B cell (primary cell): ENCODE measurements at regions not wholly inside any gene's neighbourhood (a gene's known extent, or its start where the extent isn't known, plus 50 kb on each side); places are given as distances from the start of the nearest gene placed in this dataset.
"Not testable (repeated sequence)": the region's sequence is repeated elsewhere in the genome, so short reads cannot be mapped to it uniquely, and the experiment has no call there.

Experiments used
- ATAC-seq: fragments of 200-7000 bp; cut with Tn5 transposase; one replicate; pipeline ENCODE4 v1.10.0; 2021; ENCODE audit warnings: low read depth, mild to moderate bottlenecking, moderate number of reproducible peaks, moderate library complexity
- CTCF ChIA-PET: fragments of 350-600 bp; sonication (Branson Sonifier 250); formaldehyde crosslinking; loops from one replicate; lab custom pipeline; 2021; ENCODE audit warnings: antibody characterized with exemption, inconsistent platforms; lab: Charles Lee
- POLR2A ChIA-PET: fragments of 350-600 bp; sonication (Branson Sonifier 250); formaldehyde crosslinking; loops from one replicate; lab custom pipeline; 2021; ENCODE audit warnings: antibody characterized with exemption; lab: Charles Lee
- DNase-seq: peaks from one replicate; pipeline ENCODE4 v3.0.0; 2013
- H2AFZ ChIP-seq: 2 replicates; pipeline ENCODE4 v1.6.1; 2012; ENCODE audit warnings: mild to moderate bottlenecking, low read depth, low read length; ENCODE audit not compliant: insufficient read depth, poor library complexity, severe bottlenecking
- H3K27ac ChIP-seq, 2 donors: 1 replicate in 1 of 2; 2 replicates in 1 of 2; pipeline ENCODE4 v1.5.1; 2012 to 2013; ENCODE audit warnings: low read length in 2 of 2, mild to moderate bottlenecking in 2 of 2, moderate library complexity in 1 of 2
- H3K27me3 ChIP-seq, 4 experiments: fragments of 200-600 bp in 1 of 4; sonication (generic) in 1 of 4; replicated peaks in 1 of 4; 1 replicate in 2 of 4; 2 replicates in 2 of 4; pipeline versions ENCODE4 v1.6.1 to v1.7.0; 2013 to 2016; ENCODE audit warnings: low read length in 3 of 4, mild to moderate bottlenecking in 2 of 4, mixed read lengths in 1 of 4, moderate library complexity in 1 of 4; ENCODE audit not compliant: insufficient read depth in 4 of 4, control insufficient read depth in 3 of 4; ENCODE audit errors: control extremely low read depth in 1 of 4
- H3K36me3 ChIP-seq, 2 experiments: replicated peaks in 1 of 2; 1 replicate in 1 of 2; 2 replicates in 1 of 2; pipeline versions ENCODE4 v1.6.1 to v1.7.1; 2013; ENCODE audit warnings: low read length in 1 of 2; ENCODE audit not compliant: insufficient read depth in 2 of 2, control insufficient read depth in 1 of 2; ENCODE audit errors: control extremely low read depth in 1 of 2, extremely low read depth in 1 of 2
- H3K4me1 ChIP-seq, 2 donors: fragments of 200-600 bp in 1 of 2; sonication (generic) in 1 of 2; 1 replicate in 1 of 2; 2 replicates in 1 of 2; pipeline versions ENCODE4 v1.5.1 to v1.6.1; 2013 to 2017; ENCODE audit warnings: low read length in 2 of 2; ENCODE audit not compliant: control insufficient read depth in 2 of 2, insufficient read depth in 2 of 2
- H3K4me2 ChIP-seq: replicated peaks from 2 replicates; pipeline ENCODE3; 2012; ENCODE audit warnings: mild to moderate bottlenecking, low read depth, low read length; ENCODE audit not compliant: poor library complexity, severe bottlenecking
- H3K4me3 ChIP-seq, 5 experiments: fragments of 200-600 bp in 1 of 5; sonication (generic) in 1 of 5; 1 replicate in 3 of 5; 2 replicates in 2 of 5; pipeline versions ENCODE4 v1.5.1 to v1.7.0; 2011 to 2016; ENCODE audit warnings: low read length in 4 of 5, mild to moderate bottlenecking in 4 of 5, low read depth in 2 of 5, control low read depth in 1 of 5, moderate library complexity in 1 of 5; ENCODE audit not compliant: insufficient read depth in 1 of 5; ENCODE audit errors: control extremely low read depth in 1 of 5, extremely low read depth in 1 of 5
- H3K79me2 ChIP-seq: fragments of 200-600 bp; sonication (generic); one replicate; pipeline ENCODE4 v1.6.0; 2016; ENCODE audit warnings: low read length; ENCODE audit not compliant: control insufficient read depth, insufficient read depth
- H3K9ac ChIP-seq: fragments of 200-600 bp; sonication (generic); 2 replicates; pipeline ENCODE4 v1.6.1; 2017; ENCODE audit warnings: mild to moderate bottlenecking, low read length, moderate library complexity
- H3K9me3 ChIP-seq, 3 donors: one replicate each; pipeline versions ENCODE4 v1.6.1 to v1.7.1; 2013; ENCODE audit warnings: low read length in 2 of 3; ENCODE audit not compliant: control insufficient read depth in 2 of 3, insufficient read depth in 1 of 3; ENCODE audit errors: control extremely low read depth in 1 of 3
- H4K20me1 ChIP-seq: 2 replicates; pipeline ENCODE4 v1.6.0; 2012; ENCODE audit warnings: mild to moderate bottlenecking, low read length; ENCODE audit not compliant: insufficient read depth, control insufficient read depth, poor library complexity, severe bottlenecking
- H3K27ac Mint-ChIP-seq: one replicate; pipeline ENCODE4 v1.8.0; 2021; ENCODE audit warnings: mixed read lengths
- H3K27me3 Mint-ChIP-seq: one replicate; pipeline ENCODE4 v1.8.0; 2021; ENCODE audit warnings: mixed read lengths
- H3K4me1 Mint-ChIP-seq: one replicate; pipeline ENCODE4 v1.8.0; 2021; ENCODE audit warnings: mixed read lengths
- H3K4me3 Mint-ChIP-seq: one replicate; pipeline ENCODE4 v1.8.0; 2021; ENCODE audit warnings: mixed read lengths
- H3K9me3 Mint-ChIP-seq: one replicate; pipeline ENCODE4 v1.8.0; 2022; ENCODE audit warnings: mixed read lengths; ENCODE audit not compliant: insufficient read depth
- CTCF ChIP-seq: fragments of 200-600 bp; IDR thresholded peaks from one replicate; pipeline ENCODE4 v1.8.0; 2022; ENCODE audit warnings: antibody characterized with exemption, mild to moderate bottlenecking
- EZH2 ChIP-seq: IDR thresholded peaks from 2 replicates; pipeline ENCODE4 v1.6.1; 2012; ENCODE audit warnings: borderline replicate concordance, low read depth, mild to moderate bottlenecking, moderate library complexity, low read length; ENCODE audit not compliant: insufficient read depth, poor library complexity, severe bottlenecking
- WGBS: methylation state at CpG from one replicate; pipeline ENCODE4 v1.1.5; 2013; ENCODE audit warnings: missing lambda C conversion rate; ENCODE audit not compliant: insufficient coverage; 5-methylcytosine and 5-hydroxymethylcytosine counted together
- intact Hi-C: fragments of 100-400 bp; cut with micrococcal nuclease; formaldehyde crosslinking; loops from one replicate; pipeline ENCODE4 v1.10.0; 2022

GRCh38 chr6:112912416-112913101 is 565.4 kb downstream of the RFPL4B start:
- H3K4me1 ChIP-seq = no peaks in the 10 kb centered on the region
- H3K9me3 ChIP-seq = no peaks in the 10 kb centered on the region
- Mint-ChIP-seq H3K9me3 (no peaks in the 10 kb centered on the region), H3K27me3 (peaks cover 4% of the 10 kb centered on the region), H3K4me3 (no peak overlapping the region), H3K27ac (no peak overlapping the region), H3K4me1 (no peaks in the 10 kb centered on the region)
- H3K27ac ChIP-seq = no peak overlapping the region
- intact Hi-C loops = no loop called here
- no peak overlapping the region for H2AFZ ChIP-seq
- H3K4me3 ChIP-seq = no peak overlapping the region
- ATAC-seq (no peak), DNase-seq (no peak)
- POLR2A ChIA-PET = no interaction called here
- H3K9ac ChIP-seq = no peak overlapping the region
- no peaks in the 10 kb centered on the region for H4K20me1 ChIP-seq
- TF ChIP-seq CTCF (no peak), EZH2 (no peak)
- H3K4me2 ChIP-seq = no peak overlapping the region
- no peaks in the 10 kb centered on the region for H3K36me3 ChIP-seq
- no peaks in the 10 kb centered on the region for H3K27me3 ChIP-seq
- CTCF ChIA-PET = no interaction called here
- no peaks in the 10 kb centered on the region for H3K79me2 ChIP-seq
- WGBS = no CpG with 5 or more reads among the region's 2 CpGs

- H3K9me3 Mint-ChIP-seq, ATAC-seq, H3K27me3 ChIP-seq, H3K4me1 Mint-ChIP-seq, H3K9me3 ChIP-seq, H3K4me3 ChIP-seq, intact Hi-C loops, H2AFZ ChIP-seq, DNase-seq, H3K36me3 ChIP-seq, H3K4me2 ChIP-seq, H3K4me1 ChIP-seq, H3K27me3 Mint-ChIP-seq, H3K9ac ChIP-seq, H4K20me1 ChIP-seq, POLR2A ChIA-PET, H3K4me3 Mint-ChIP-seq, CTCF ChIA-PET, H3K27ac ChIP-seq, H3K27ac Mint-ChIP-seq, H3K79me2 ChIP-seq: not testable (repeated sequence)
- 100% methylated on average over 1 of the region's 14 CpGs for WGBS
These were observed 572.6 kb downstream of the RFPL4B start for GRCh38 chr6:112919744-112920143.
